HepG2 (cell line): ENCODE measurements at regions not wholly inside any gene's neighbourhood (a gene's known extent, or its start where the extent isn't known, plus 50 kb on each side); places are given as distances from the start of the nearest gene placed in this dataset.
"Not testable (repeated sequence)": the region's sequence is repeated elsewhere in the genome, so short reads cannot be mapped to it uniquely, and the experiment has no call there.

Experiments
- ATAC-seq: fragments of 200-7000 bp; cut with Tn5 transposase; 3 replicates; pipeline ENCODE4 v1.9.1; 2020; ENCODE audit warnings: mild to moderate bottlenecking, moderate library complexity
- BruUV-seq: library from RNA; stranded (reverse); fragments of 400-500 nt; replicated peaks from 2 replicates; lab custom pipeline; 2021; lab: Mats Ljungman, UMichigan
- CTCF ChIA-PET: fragments of 300-600 bp; formaldehyde crosslinking; extraction: SDS; loops from one replicate; lab custom pipeline; 2021; ENCODE audit warnings: low total read pairs, inconsistent platforms, low intra/inter-chr PET ratio; lab: Yijun Ruan, JAX
- POLR2A ChIA-PET: fragments of 350-600 bp; sonication (Branson Sonifier 250); formaldehyde crosslinking; loops from one replicate; lab custom pipeline; 2020; ENCODE audit warnings: antibody characterized with exemption, inconsistent platforms; lab: Yijun Ruan, JAX
- DNase-seq: peaks from one replicate; pipeline ENCODE4 v3.0.0-alpha.2; 2015; ENCODE audit warnings: low spot score
- FAIRE-seq: peaks from 3 replicates; lab custom pipeline; 2011; peaks lifted over from hg19 to GRCh38; lab: Jason Lieb, UNC
- H2AFZ ChIP-seq: one replicate; pipeline ENCODE4 v1.6.1; 2011; ENCODE audit warnings: low read length, inconsistent platforms
- H3K27ac ChIP-seq: fragments of 300-600 bp; 3 replicates; pipeline ENCODE4 v1.8.0; 2011; ENCODE audit warnings: mixed run types, mild to moderate bottlenecking, mixed read lengths, low read length, inconsistent platforms; ENCODE audit not compliant: insufficient read depth; ENCODE audit errors: extremely low read length
- H3K27me3 ChIP-seq, 2 experiments: fragments of 200-600 bp in 1 of 2; 2 replicates in 1 of 2; 3 replicates in 1 of 2; pipeline versions ENCODE4 v1.6.0 to v1.8.0; 2011; ENCODE audit warnings: low read length in 2 of 2, mild to moderate bottlenecking in 2 of 2, moderate library complexity in 2 of 2, inconsistent platforms in 1 of 2; ENCODE audit not compliant: insufficient read depth in 2 of 2, control insufficient read depth in 1 of 2
- H3K36me3 ChIP-seq, 2 experiments: fragments of 200-600 bp in 1 of 2; replicated peaks in 1 of 2; 2 replicates in 1 of 2; 3 replicates in 1 of 2; pipeline versions ENCODE4 v1.5.1 to v1.8.0; 2011; ENCODE audit warnings: low read length in 2 of 2, inconsistent platforms in 1 of 2; ENCODE audit not compliant: insufficient read depth in 2 of 2, control insufficient read depth in 1 of 2
- H3K4me1 ChIP-seq: 2 replicates; pipeline ENCODE4 v1.5.1; 2012; ENCODE audit warnings: low read length, inconsistent platforms; ENCODE audit not compliant: insufficient read depth
- H3K4me2 ChIP-seq: 2 replicates; pipeline ENCODE4 v1.6.0; 2011; ENCODE audit warnings: low read depth, low read length, inconsistent platforms
- H3K4me3 ChIP-seq, 3 experiments: fragments of 200-600 bp in 1 of 3; sonication (generic), shearing (Covaris generic) in 1 of 3; replicated peaks in 1 of 3; 2 replicates each; pipeline ENCODE4 v1.5.1; 2011 to 2016; ENCODE audit warnings: low read length in 3 of 3, inconsistent platforms in 2 of 3, low read depth in 2 of 3, mild to moderate bottlenecking in 2 of 3, control low read depth in 1 of 3, mixed read lengths in 1 of 3; ENCODE audit not compliant: insufficient read depth in 1 of 3
- H3K79me2 ChIP-seq: one replicate; pipeline ENCODE4 v1.6.1; 2011; ENCODE audit warnings: low read length, inconsistent platforms; ENCODE audit not compliant: insufficient read depth
- H3K9ac ChIP-seq: 2 replicates; pipeline ENCODE4 v1.6.0; 2011; ENCODE audit warnings: mild to moderate bottlenecking, low read depth, low read length, inconsistent platforms; ENCODE audit not compliant: insufficient read depth
- H3K9me3 ChIP-seq: 2 replicates; pipeline ENCODE4 v1.5.1; 2012; ENCODE audit warnings: mild to moderate bottlenecking, low read length
- H4K20me1 ChIP-seq: 2 replicates; pipeline ENCODE4 v1.6.0; 2011; ENCODE audit warnings: inconsistent platforms, mild to moderate bottlenecking, low read length, moderate library complexity; ENCODE audit not compliant: insufficient read depth
- ETV5 ChIP-seq: IDR thresholded peaks from 2 replicates; pipeline ENCODE4 v1.6.1; 2018; ENCODE audit warnings: missing biosample characterization, missing genetic modification reagents, inconsistent platforms, borderline replicate concordance
- RXRA ChIP-seq: sonication (generic); formaldehyde crosslinking; IDR thresholded peaks from 2 replicates; pipeline ENCODE4 v1.5.1; 2020; ENCODE audit warnings: missing genetic modification reagents
- TAF15 ChIP-seq: fragments of 200-400 bp; formaldehyde crosslinking; IDR thresholded peaks from one replicate; pipeline ENCODE4 v1.6.1; 2018; ENCODE audit warnings: mild to moderate bottlenecking, low read depth, low read length; ENCODE audit not compliant: poor library complexity, severe bottlenecking
- ZKSCAN1 ChIP-seq: fragments of 150-350 bp; IDR thresholded peaks from 2 replicates; pipeline ENCODE4 v1.6.1; 2014; ENCODE audit warnings: low read length
- ZNF234 ChIP-seq: sonication (generic); formaldehyde crosslinking; conservative IDR thresholded peaks from 2 replicates; pipeline ENCODE4 v1.5.1; 2020; ENCODE audit warnings: mild to moderate bottlenecking, missing genetic modification reagents
- ZNF282 ChIP-seq: fragments of 450-650 bp; IDR thresholded peaks from 2 replicates; pipeline ENCODE4 v1.6.1; 2018; ENCODE audit not compliant: partially characterized antibody
- ZNF740 ChIP-seq: sonication (generic); formaldehyde crosslinking; IDR thresholded peaks from 2 replicates; pipeline ENCODE4 v1.4.0; 2020; ENCODE audit warnings: missing genetic modification reagents
- ZNF768 ChIP-seq: sonication (generic); formaldehyde crosslinking; IDR thresholded peaks from 2 replicates; pipeline ENCODE4 v1.4.0; 2020; ENCODE audit warnings: missing genetic modification reagents
- WGBS: methylation state at CpG from one replicate; pipeline ENCODE4 v1.1.6; 2017; ENCODE audit warnings: low lambda C conversion rate; 5-methylcytosine and 5-hydroxymethylcytosine counted together
- in situ Hi-C: cut with HindIII; loops from 2 replicates; pipeline ENCODE4 v1.10.0; 2017; ENCODE audit warnings: low pct_unique_long_range_greater_than_20kb; ENCODE audit not compliant: extremely low pct_ligation_motif_present
- intact Hi-C: fragments of 100-400 bp; cut with micrococcal nuclease; formaldehyde crosslinking; loops from one replicate; pipeline ENCODE4 v1.10.0; 2022; ENCODE audit not compliant: unreplicated experiment

- TF ChIP-seq ZNF740 (CRISPR knock-in tag): no peak
- TF ChIP-seq ZKSCAN1: no peak
- no peak for TF ChIP-seq ZNF768
- TF ChIP-seq RXRA (CRISPR knock-in tag): no peak
- TF ChIP-seq ZNF234: no peak
- no peak for TF ChIP-seq TAF15
- TF ChIP-seq ZNF282: no peak
- TF ChIP-seq ETV5 (CRISPR knock-in tag): no peak
These were observed 123.0 kb downstream of the KCNJ2 start (continued) for GRCh38 chr17:70292366-70292765.

GRCh38 chr17:70293564-70294310, 124.4 kb downstream of the KCNJ2 start:
- intact Hi-C loops, BruUV-seq: not testable (repeated sequence)

More at GRCh38 chr17:70293564-70294310, 124.4 kb downstream of the KCNJ2 start:
- CTCF ChIA-PET, ATAC-seq, H3K4me2 ChIP-seq, DNase-seq, in situ Hi-C loops, H3K4me1 ChIP-seq, POLR2A ChIA-PET, FAIRE-seq, H4K20me1 ChIP-seq, H3K27ac ChIP-seq, H3K27me3 ChIP-seq, H3K4me3 ChIP-seq, H2AFZ ChIP-seq, H3K79me2 ChIP-seq, H3K9ac ChIP-seq, H3K36me3 ChIP-seq: not testable (repeated sequence)
- peaks cover 90% of the 10 kb centered on the region for H3K9me3 ChIP-seq
- 28% methylated on average over 6 of the region's 6 CpGs for WGBS
